SK-N-SH treated with all-trans-retinoic acid at 6 μM for 48 hours (cell line): ENCODE measurements at regions not wholly inside any gene's neighbourhood (a gene's known extent, or its start where the extent isn't known, plus 50 kb on each side); places are given as distances from the start of the nearest gene placed in this dataset.

Experiments used
- ARNTL ChIP-seq: fragments of 450-650 bp; formaldehyde crosslinking; IDR thresholded peaks from 2 replicates; pipeline ENCODE4 v1.5.0; 2020; ENCODE audit warnings: low read depth, mild to moderate bottlenecking, moderate library complexity, borderline replicate concordance
- RARB ChIP-seq: fragments of 250-450 bp; sonication (Bioruptor Pico); IDR thresholded peaks from 2 replicates; pipeline ENCODE4 v1.8.0; 2021; ENCODE audit warnings: mild to moderate bottlenecking, moderate library complexity
- ZFP3 ChIP-seq: fragments of 250-450 bp; sonication (Bioruptor Pico); IDR thresholded peaks from 2 replicates; pipeline ENCODE4 v1.5.0; 2020; ENCODE audit warnings: mild to moderate bottlenecking, moderate library complexity
- TF ChIP-seq, protein P1 (sequence below): fragments of 250-450 bp; sonication (Bioruptor Pico); IDR thresholded peaks from 2 replicates; pipeline ENCODE4 v1.8.0; 2020; ENCODE audit warnings: mild to moderate bottlenecking, moderate library complexity, borderline replicate concordance

DNA sequence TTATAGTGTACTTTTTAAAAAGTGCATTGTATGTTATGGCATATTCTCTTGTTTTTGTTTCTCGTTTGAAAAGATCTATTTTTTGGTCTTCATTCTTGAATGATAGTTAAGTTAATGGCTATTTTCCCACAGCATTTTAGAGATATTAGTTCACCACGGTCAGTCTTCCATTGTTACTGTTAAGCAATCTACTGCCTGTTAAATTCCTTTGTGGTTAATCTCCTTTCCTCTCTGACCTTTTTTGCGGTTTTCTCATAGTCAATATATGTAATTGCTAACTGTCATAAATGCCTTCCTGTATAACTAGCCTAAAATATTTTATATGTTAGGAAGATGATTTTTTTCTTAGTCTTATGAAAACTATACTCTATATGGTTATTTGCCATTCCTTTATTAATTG, 250.8 kb upstream of the FBXL7 start:
- TF ChIP-seq ZFP3 (CRISPR knock-in tag) (no peak), ARNTL (CRISPR knock-in tag) (no peak), RARB (CRISPR knock-in tag) (no peak)
- TF ChIP-seq, protein P1, sequence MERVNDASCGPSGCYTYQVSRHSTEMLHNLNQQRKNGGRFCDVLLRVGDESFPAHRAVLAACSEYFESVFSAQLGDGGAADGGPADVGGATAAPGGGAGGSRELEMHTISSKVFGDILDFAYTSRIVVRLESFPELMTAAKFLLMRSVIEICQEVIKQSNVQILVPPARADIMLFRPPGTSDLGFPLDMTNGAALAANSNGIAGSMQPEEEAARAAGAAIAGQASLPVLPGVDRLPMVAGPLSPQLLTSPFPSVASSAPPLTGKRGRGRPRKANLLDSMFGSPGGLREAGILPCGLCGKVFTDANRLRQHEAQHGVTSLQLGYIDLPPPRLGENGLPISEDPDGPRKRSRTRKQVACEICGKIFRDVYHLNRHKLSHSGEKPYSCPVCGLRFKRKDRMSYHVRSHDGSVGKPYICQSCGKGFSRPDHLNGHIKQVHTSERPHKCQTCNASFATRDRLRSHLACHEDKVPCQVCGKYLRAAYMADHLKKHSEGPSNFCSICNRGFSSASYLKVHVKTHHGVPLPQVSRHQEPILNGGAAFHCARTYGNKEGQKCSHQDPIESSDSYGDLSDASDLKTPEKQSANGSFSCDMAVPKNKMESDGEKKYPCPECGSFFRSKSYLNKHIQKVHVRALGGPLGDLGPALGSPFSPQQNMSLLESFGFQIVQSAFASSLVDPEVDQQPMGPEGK (CRISPR knock-in tag): no peak
